ENCODE measurements at regions not wholly inside any gene's neighbourhood (a gene's known extent, or its start where the extent isn't known, plus 50 kb on each side); places are given as distances from the start of the nearest gene placed in this dataset.

DNA sequence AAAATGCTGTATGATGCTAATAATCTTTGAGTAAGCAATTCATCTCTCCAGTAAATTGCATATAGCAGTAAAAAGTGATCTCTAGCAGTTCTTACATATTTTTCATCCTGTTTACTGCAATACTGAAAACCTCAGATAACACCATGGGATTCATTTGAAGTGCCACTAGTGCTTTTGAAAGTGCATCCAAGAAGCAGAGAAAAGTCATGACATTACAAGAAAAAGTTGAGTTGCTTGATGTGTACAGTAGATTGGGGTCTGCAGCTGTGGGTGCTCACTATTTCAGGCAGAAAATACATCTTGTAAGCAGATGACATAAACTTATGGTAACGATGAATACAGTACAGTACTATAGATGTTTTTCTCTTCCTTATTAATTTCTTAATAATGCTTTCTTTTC lies 1984.9 kb upstream of the LRRTM1 start:
- TF ChIP-seq, protein P1, sequence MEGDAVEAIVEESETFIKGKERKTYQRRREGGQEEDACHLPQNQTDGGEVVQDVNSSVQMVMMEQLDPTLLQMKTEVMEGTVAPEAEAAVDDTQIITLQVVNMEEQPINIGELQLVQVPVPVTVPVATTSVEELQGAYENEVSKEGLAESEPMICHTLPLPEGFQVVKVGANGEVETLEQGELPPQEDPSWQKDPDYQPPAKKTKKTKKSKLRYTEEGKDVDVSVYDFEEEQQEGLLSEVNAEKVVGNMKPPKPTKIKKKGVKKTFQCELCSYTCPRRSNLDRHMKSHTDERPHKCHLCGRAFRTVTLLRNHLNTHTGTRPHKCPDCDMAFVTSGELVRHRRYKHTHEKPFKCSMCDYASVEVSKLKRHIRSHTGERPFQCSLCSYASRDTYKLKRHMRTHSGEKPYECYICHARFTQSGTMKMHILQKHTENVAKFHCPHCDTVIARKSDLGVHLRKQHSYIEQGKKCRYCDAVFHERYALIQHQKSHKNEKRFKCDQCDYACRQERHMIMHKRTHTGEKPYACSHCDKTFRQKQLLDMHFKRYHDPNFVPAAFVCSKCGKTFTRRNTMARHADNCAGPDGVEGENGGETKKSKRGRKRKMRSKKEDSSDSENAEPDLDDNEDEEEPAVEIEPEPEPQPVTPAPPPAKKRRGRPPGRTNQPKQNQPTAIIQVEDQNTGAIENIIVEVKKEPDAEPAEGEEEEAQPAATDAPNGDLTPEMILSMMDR (IDR thresholded peaks at IDR 0.05), result no peak
- no peak for TF ChIP-seq POLR2A (IDR thresholded peaks at IDR 0.05)

Data from body of pancreas (tissue), 4 donors.